DMS79 treated with DMSO at 0.1 percent for 48 hours (cell line): ENCODE measurements at regions not wholly inside any gene's neighbourhood (a gene's known extent, or its start where the extent isn't known, plus 50 kb on each side); places are given as distances from the start of the nearest gene placed in this dataset.
"Not testable (repeated sequence)": the region's sequence is repeated elsewhere in the genome, so short reads cannot be mapped to it uniquely, and the experiment has no call there.

ENCODE experiments used
- DNase-seq: peaks from one replicate; lab custom pipeline; 2025; lab: John Stamatoyannopoulos, UW

- no peak for DNase-seq
These were observed 132.3 kb downstream of the CSNK2A3 start for GRCh38 chr11:11220786-11221185.

- DNase-seq, result no peak
These were observed 134.4 kb downstream of the CSNK2A3 start for GRCh38 chr11:11218629-11218986.

- peak; percentile 59 for DNase-seq
These were observed 135.0 kb downstream of the CSNK2A3 start for GRCh38 chr11:11217929-11218628.

GRCh38 chr11:11217289-11217928 lies 135.6 kb downstream of the CSNK2A3 start:
- DNase-seq, result no peak

GRCh38 chr11:11215944-11216343 lies 137.1 kb downstream of the CSNK2A3 start:
- peak; percentile 76 for DNase-seq

- no peak for DNase-seq
These were observed 137.8 kb downstream of the CSNK2A3 start for GRCh38 chr11:11215058-11215815.

- no peak for DNase-seq
These were observed 139.9 kb downstream of the CSNK2A3 start for GRCh38 chr11:11213117-11213516.

GRCh38 chr11:11211888-11212287 lies 141.2 kb downstream of the CSNK2A3 start:
- peak; percentile 84 for DNase-seq

GRCh38 chr11:11211186-11211585 lies 141.9 kb downstream of the CSNK2A3 start:
- DNase-seq, result peak; percentile 82

GRCh38 chr11:11210446-11210845 lies 142.6 kb downstream of the CSNK2A3 start:
- no peak for DNase-seq

GRCh38 chr11:11209967-11210366 lies 143.1 kb downstream of the CSNK2A3 start:
- DNase-seq, result no peak

- no peak for DNase-seq
These were observed 144.1 kb downstream of the CSNK2A3 start for GRCh38 chr11:11208994-11209393.

GRCh38 chr11:11207428-11207827 lies 145.6 kb downstream of the CSNK2A3 start:
- no peak for DNase-seq

GRCh38 chr11:11206484-11206883 lies 146.6 kb downstream of the CSNK2A3 start:
- DNase-seq, result no peak

GRCh38 chr11:11202885-11203284 lies 150.2 kb downstream of the CSNK2A3 start:
- DNase-seq, result no peak

- DNase-seq, result not testable (repeated sequence)
These were observed 151.7 kb downstream of the CSNK2A3 start for GRCh38 chr11:11201302-11201701.

GRCh38 chr11:11192541-11192940 lies 160.5 kb downstream of the CSNK2A3 start:
- DNase-seq, result no peak

- DNase-seq, result peak; percentile 74
These were observed 163.5 kb downstream of the CSNK2A3 start for GRCh38 chr11:11189506-11189905.

- no peak for DNase-seq
These were observed 166.8 kb downstream of the CSNK2A3 start for GRCh38 chr11:11186249-11186648.

- DNase-seq, result no peak
These were observed 170.8 kb downstream of the CSNK2A3 start for GRCh38 chr11:11182261-11182660.

- peak; percentile 8 for DNase-seq
These were observed 174.1 kb downstream of the CSNK2A3 start for GRCh38 chr11:11178671-11179638.
